PFSK-1 (cell line): ENCODE measurements at regions not wholly inside any gene's neighbourhood (a gene's known extent, or its start where the extent isn't known, plus 50 kb on each side); places are given as distances from the start of the nearest gene placed in this dataset.

Source experiments
- FOXP2 ChIP-seq: optimal IDR thresholded peaks from 2 replicates; pipeline ENCODE3; 2011; ENCODE audit warnings: borderline replicate concordance, control low read depth, inconsistent platforms; ENCODE audit not compliant: insufficient read depth; ENCODE audit errors: extremely low read length, extremely low read depth
- POLR2AphosphoS5 ChIP-seq: IDR thresholded peaks from 2 replicates; pipeline ENCODE4 v1.6.1; 2012; ENCODE audit warnings: low read depth, mild to moderate bottlenecking, control low read depth, low read length, moderate library complexity
- REST ChIP-seq, 2 experiments: IDR thresholded peaks; 2 replicates each; pipeline versions ENCODE4 v1.6.1 to v1.8.0; 2011 to 2012; ENCODE audit warnings: low read depth in 2 of 2, low read length in 2 of 2, control low read depth in 1 of 2, inconsistent platforms in 1 of 2, mild to moderate bottlenecking in 1 of 2, moderate library complexity in 1 of 2; ENCODE audit not compliant: insufficient read depth in 1 of 2
- SIN3A ChIP-seq: IDR thresholded peaks from 2 replicates; pipeline ENCODE4 v1.6.1; 2012; ENCODE audit warnings: mild to moderate bottlenecking, low read length, moderate library complexity, borderline replicate concordance; ENCODE audit not compliant: insufficient read depth
- TAF1 ChIP-seq: IDR thresholded peaks from 2 replicates; pipeline ENCODE4 v1.6.1; 2012; ENCODE audit warnings: low read length, control low read depth, borderline replicate concordance; ENCODE audit not compliant: insufficient read depth

GRCh38 chr13:88526186-88526852 is 855.1 kb downstream of the SLITRK5 start:
- TF ChIP-seq SIN3A (no peak), FOXP2 (no peak), TAF1 (no peak), POLR2AphosphoS5 (no peak), REST (IDR thresholded peaks at IDR 0.05; ENCODE audit: insufficient read depth in 1 of 2, low read depth in 2 of 2, low read length in 2 of 2) (no peak)

GRCh38 chr13:88526853-88527215 is 855.7 kb downstream of the SLITRK5 start:
- TF ChIP-seq FOXP2 = no peak
- TF ChIP-seq REST (IDR thresholded peaks at IDR 0.05; ENCODE audit: insufficient read depth in 1 of 2, low read depth in 2 of 2, low read length in 2 of 2) = no peak
- no peak for TF ChIP-seq POLR2AphosphoS5
- TF ChIP-seq SIN3A = no peak
- no peak for TF ChIP-seq TAF1

DNA sequence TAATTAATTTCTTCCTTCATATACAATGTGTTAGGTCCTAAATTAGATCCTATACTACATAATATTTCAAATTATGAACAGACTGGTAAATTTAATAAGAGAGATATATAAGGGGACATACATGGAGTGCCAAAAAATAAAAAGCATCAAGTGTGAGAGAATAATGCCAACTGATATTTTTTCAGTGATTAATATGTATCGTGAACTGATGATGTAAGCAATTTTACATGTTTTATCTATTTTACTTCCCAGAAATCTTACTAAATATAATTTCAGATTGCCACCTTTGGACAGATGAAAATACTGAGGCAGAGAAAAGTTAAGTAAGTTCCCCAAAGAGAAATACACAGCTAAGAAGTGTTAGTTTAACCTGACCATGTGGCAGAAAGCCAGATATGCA is 870.8 kb downstream of the SLITRK5 start:
- TF ChIP-seq SIN3A (no peak), TAF1 (no peak), POLR2AphosphoS5 (no peak), FOXP2 (no peak), REST (IDR thresholded peaks at IDR 0.05; ENCODE audit: insufficient read depth in 1 of 2, low read depth in 2 of 2, low read length in 2 of 2) (no peak)

DNA sequence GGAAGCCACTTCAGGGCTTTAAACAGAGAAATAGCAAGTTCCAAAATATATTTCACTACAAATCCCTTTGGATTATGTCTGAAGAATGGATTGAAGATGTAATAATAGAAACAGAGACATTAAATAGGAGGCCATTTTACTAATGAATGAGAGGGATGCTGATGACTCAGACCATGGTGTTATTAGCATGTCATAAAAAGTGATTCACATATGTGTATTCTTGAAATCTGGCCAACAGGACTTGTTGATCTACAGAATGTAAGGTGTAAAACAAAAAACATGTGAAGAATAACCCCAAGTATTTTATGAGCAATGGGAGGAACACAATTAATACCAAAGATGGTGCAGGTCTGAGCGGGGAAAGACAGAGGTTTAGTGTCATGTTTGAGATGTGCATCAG is 873.7 kb downstream of the SLITRK5 start:
- TF ChIP-seq POLR2AphosphoS5 (no peak), REST (IDR thresholded peaks at IDR 0.05; ENCODE audit: insufficient read depth in 1 of 2, low read depth in 2 of 2, low read length in 2 of 2) (no peak), FOXP2 (no peak), SIN3A (no peak), TAF1 (no peak)
